ENCODE measurements at regions not wholly inside any gene's neighbourhood (a gene's known extent, or its start where the extent isn't known, plus 50 kb on each side); places are given as distances from the start of the nearest gene placed in this dataset.

DNA sequence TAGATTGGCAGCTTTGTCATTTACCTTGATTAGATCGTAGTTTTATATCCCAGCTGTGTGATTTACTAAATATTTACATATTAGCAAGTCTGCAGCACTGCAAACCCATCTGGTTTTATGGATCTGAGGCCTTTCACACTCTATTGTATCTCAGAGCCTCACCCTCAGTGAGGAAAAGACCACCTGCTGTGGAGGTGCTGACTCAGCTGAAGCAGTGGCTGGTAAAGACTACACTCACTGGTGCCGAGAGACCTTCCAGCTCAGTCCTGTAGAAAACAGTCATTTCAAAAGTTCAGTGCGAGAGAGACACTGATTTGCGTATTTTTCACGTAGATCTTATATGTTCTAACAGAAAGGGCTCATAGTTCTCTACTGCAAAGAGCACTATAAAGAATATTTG is 307.8 kb upstream of the TPM1 start:
- TF ChIP-seq, protein P1, sequence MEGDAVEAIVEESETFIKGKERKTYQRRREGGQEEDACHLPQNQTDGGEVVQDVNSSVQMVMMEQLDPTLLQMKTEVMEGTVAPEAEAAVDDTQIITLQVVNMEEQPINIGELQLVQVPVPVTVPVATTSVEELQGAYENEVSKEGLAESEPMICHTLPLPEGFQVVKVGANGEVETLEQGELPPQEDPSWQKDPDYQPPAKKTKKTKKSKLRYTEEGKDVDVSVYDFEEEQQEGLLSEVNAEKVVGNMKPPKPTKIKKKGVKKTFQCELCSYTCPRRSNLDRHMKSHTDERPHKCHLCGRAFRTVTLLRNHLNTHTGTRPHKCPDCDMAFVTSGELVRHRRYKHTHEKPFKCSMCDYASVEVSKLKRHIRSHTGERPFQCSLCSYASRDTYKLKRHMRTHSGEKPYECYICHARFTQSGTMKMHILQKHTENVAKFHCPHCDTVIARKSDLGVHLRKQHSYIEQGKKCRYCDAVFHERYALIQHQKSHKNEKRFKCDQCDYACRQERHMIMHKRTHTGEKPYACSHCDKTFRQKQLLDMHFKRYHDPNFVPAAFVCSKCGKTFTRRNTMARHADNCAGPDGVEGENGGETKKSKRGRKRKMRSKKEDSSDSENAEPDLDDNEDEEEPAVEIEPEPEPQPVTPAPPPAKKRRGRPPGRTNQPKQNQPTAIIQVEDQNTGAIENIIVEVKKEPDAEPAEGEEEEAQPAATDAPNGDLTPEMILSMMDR (IDR thresholded peaks at IDR 0.05) = no peak
- TF ChIP-seq CREB1 (CRISPR knock-in tag; IDR thresholded peaks at IDR 0.05) (no peak), CBFB (CRISPR knock-in tag; IDR thresholded peaks at IDR 0.05; ENCODE audit: low read depth) (no peak), TEAD4 (CRISPR knock-in tag; IDR thresholded peaks at IDR 0.05) (no peak), KAT7 (CRISPR knock-in tag; IDR thresholded peaks at IDR 0.05; ENCODE audit: borderline replicate concordance) (no peak), ZNF138 (CRISPR knock-in tag; conservative IDR thresholded peaks at IDR 0.05) (no peak)
